WERI-Rb-1 (cell line): ENCODE measurements at regions not wholly inside any gene's neighbourhood (a gene's known extent, or its start where the extent isn't known, plus 50 kb on each side); places are given as distances from the start of the nearest gene placed in this dataset.
A peak's percentile ranks its signal among the peaks of the same experiment; 100 is the strongest.
"Not testable (repeated sequence)": the region's sequence is repeated elsewhere in the genome, so short reads cannot be mapped to it uniquely, and the experiment has no call there.

Experiments
- DNase-seq: peaks from one replicate; pipeline ENCODE4 v3.0.0-alpha.2; 2020
- H3K27ac ChIP-seq: fragments of 250-450 bp; sonication (Bioruptor Pico); 2 replicates; pipeline ENCODE4 v1.5.1; 2020; ENCODE audit warnings: mild to moderate bottlenecking, moderate library complexity
- H3K27me3 ChIP-seq: fragments of 250-450 bp; sonication (Bioruptor Pico); 2 replicates; pipeline ENCODE4 v1.5.1; 2021; ENCODE audit warnings: mild to moderate bottlenecking, low read depth, moderate library complexity; ENCODE audit not compliant: insufficient read depth, severe bottlenecking
- H3K36me3 ChIP-seq: fragments of 250-450 bp; sonication (Bioruptor Pico); 2 replicates; pipeline ENCODE4 v1.5.1; 2020; ENCODE audit warnings: mild to moderate bottlenecking, moderate library complexity
- H3K4me3 ChIP-seq: 2 replicates; pipeline ENCODE4 v1.5.1; 2011; ENCODE audit warnings: low read depth, mild to moderate bottlenecking, control low read depth, low read length
- H3K9me3 ChIP-seq: fragments of 250-450 bp; sonication (Bioruptor Pico); 2 replicates; pipeline ENCODE4 v1.5.1; 2021; ENCODE audit warnings: mild to moderate bottlenecking, moderate library complexity; ENCODE audit not compliant: severe bottlenecking
- TF ChIP-seq, protein P1 (sequence below): IDR thresholded peaks from 2 replicates; pipeline ENCODE4 v1.5.1; 2011; ENCODE audit warnings: low read depth, mild to moderate bottlenecking, control low read depth, inconsistent platforms, low read length

DNA sequence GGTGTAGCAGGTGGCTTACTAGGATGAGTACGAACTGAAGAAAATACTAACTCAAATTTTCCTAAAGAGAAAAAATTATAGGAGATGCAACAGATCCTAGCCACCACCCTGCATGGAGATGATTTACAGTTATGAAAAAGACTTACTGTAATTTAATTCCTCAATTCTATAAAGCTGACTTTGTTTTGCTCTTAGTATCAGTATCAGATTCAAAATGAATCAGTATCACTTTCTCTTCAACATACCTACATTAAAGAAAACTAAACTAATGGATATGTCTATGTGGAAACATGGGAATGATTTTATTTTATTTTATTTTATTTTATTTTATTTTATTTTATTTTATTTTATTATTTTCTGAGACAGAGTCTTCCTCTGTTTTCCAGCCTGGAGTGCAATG lies 525.8 kb downstream of the NLGN4X start:
- no peaks in the 10 kb centered on the region for H3K9me3 ChIP-seq
- TF ChIP-seq, protein P1, sequence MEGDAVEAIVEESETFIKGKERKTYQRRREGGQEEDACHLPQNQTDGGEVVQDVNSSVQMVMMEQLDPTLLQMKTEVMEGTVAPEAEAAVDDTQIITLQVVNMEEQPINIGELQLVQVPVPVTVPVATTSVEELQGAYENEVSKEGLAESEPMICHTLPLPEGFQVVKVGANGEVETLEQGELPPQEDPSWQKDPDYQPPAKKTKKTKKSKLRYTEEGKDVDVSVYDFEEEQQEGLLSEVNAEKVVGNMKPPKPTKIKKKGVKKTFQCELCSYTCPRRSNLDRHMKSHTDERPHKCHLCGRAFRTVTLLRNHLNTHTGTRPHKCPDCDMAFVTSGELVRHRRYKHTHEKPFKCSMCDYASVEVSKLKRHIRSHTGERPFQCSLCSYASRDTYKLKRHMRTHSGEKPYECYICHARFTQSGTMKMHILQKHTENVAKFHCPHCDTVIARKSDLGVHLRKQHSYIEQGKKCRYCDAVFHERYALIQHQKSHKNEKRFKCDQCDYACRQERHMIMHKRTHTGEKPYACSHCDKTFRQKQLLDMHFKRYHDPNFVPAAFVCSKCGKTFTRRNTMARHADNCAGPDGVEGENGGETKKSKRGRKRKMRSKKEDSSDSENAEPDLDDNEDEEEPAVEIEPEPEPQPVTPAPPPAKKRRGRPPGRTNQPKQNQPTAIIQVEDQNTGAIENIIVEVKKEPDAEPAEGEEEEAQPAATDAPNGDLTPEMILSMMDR = no peak
- peaks cover 34% of the 10 kb centered on the region for H3K27me3 ChIP-seq
- H3K27ac ChIP-seq = no peak overlapping the region
- DNase-seq = no peak
- H3K36me3 ChIP-seq = no peaks in the 10 kb centered on the region
- H3K4me3 ChIP-seq = no peak overlapping the region

GRCh38 chrX:5695971-5696370 lies 532.7 kb downstream of the NLGN4X start:
- peaks cover 27% of the 10 kb centered on the region for H3K27me3 ChIP-seq
- DNase-seq = no peak
- no peak overlapping the region for H3K4me3 ChIP-seq
- TF ChIP-seq, protein P1 = no peak
- H3K36me3 ChIP-seq = no peaks in the 10 kb centered on the region
- no peak overlapping the region for H3K27ac ChIP-seq
- H3K9me3 ChIP-seq = no peaks in the 10 kb centered on the region

- TF ChIP-seq, protein P1 = no peak
- Histone ChIP-seq H3K9me3 (no peaks in the 10 kb centered on the region), H3K27me3 (peaks cover 32% of the 10 kb centered on the region), H3K27ac (no peak overlapping the region), H3K4me3 (no peak overlapping the region), H3K36me3 (no peaks in the 10 kb centered on the region)
- no peak for DNase-seq
Measured at GRCh38 chrX:5683996-5684395, 544.7 kb downstream of the NLGN4X start.

DNA sequence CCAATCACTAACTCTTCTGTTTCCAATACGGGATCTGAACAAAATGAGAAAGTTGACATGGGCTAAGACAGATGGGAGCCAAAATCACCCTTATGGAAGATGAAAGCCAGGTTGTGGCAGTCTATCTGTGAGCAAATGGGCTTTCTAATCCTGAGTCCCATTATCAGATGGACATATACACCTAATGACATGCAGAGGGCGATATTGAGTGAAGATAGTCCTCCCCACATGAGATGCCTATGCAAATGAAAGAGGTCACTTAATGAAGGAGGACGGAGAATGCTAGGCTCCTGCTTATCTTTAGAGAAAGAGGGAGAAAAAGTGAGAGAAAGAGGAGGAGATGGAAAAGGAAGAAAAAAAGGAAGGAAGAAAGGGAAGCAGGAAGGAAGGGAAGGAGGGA lies 547.5 kb downstream of the NLGN4X start:
- no peak overlapping the region for H3K4me3 ChIP-seq
- peaks cover 28% of the 10 kb centered on the region for H3K27me3 ChIP-seq
- H3K36me3 ChIP-seq = no peaks in the 10 kb centered on the region
- no peaks in the 10 kb centered on the region for H3K9me3 ChIP-seq
- no peak overlapping the region for H3K27ac ChIP-seq
- no peak for DNase-seq
- TF ChIP-seq, protein P1 = peak; percentile 30; the same call in 1 of the 2 replicates

GRCh38 chrX:5674036-5674435 lies 554.6 kb downstream of the NLGN4X start:
- TF ChIP-seq, protein P1 = no peak
- no peaks in the 10 kb centered on the region for H3K36me3 ChIP-seq
- no peak overlapping the region for H3K27ac ChIP-seq
- no peaks in the 10 kb centered on the region for H3K9me3 ChIP-seq
- H3K4me3 ChIP-seq = no peak overlapping the region
- DNase-seq = no peak
- peaks cover 15% of the 10 kb centered on the region for H3K27me3 ChIP-seq

DNA sequence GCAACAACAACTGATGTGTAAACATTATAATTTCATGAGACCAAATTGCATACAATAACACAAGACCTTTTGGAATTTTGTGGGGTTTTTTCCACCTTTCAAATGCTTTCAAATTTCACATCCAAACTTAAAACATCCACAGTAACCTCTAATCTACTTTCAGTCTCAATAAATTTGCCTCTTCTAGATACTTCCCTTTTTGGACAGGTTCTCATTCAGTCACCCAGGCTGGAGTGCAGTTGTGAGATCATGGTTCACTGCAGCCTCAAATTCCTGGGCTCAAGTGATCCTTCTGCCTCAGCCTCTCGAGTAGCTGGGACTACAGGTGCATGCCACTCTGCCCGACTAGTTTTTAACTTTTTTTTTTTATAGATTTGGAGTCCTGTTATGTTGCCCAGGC lies 556.6 kb downstream of the NLGN4X start:
- no peak for DNase-seq
- H3K4me3 ChIP-seq = no peak overlapping the region
- peaks cover 12% of the 10 kb centered on the region for H3K27me3 ChIP-seq
- TF ChIP-seq, protein P1 = no peak
- H3K27ac ChIP-seq = no peak overlapping the region
- H3K36me3 ChIP-seq = no peaks in the 10 kb centered on the region
- no peaks in the 10 kb centered on the region for H3K9me3 ChIP-seq

DNA sequence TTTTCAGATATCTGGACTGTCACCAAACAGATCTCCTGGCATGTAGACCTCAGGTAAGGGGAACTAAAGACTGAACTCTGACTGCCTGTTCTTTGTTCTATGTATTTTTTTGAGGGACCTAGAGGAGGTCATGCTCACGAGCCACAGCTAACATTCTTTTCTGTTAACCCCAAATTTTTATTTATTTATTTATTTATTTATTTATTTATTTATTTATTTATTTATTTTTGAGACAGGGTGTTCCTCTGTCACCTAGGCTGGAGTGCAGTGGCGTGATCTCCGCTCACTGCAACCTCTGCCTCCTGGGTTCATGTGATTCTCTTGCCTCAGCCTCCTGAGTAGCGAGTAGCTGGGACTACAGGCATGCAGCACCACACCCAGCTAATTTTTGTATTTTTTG lies 562.0 kb downstream of the NLGN4X start:
- H3K4me3 ChIP-seq, H3K9me3 ChIP-seq, H3K27ac ChIP-seq, DNase-seq, H3K36me3 ChIP-seq: not testable (repeated sequence)
- peaks cover 37% of the 10 kb centered on the region for H3K27me3 ChIP-seq
